Thyroid gland (tissue), 4 donors: ENCODE measurements at regions not wholly inside any gene's neighbourhood (a gene's known extent, or its start where the extent isn't known, plus 50 kb on each side); places are given as distances from the start of the nearest gene placed in this dataset.

Experiments
- CTCF ChIP-seq, 6 experiments: fragments of 200-600 bp in 3 of 6; fragments of 450-650 bp in 3 of 6; sonication (generic) in 3 of 6; IDR thresholded peaks; one replicate each; pipeline ENCODE4 v1.5.1; 2016 to 2019; ENCODE audit warnings: antibody characterized with exemption in 6 of 6, mild to moderate bottlenecking in 2 of 6, inconsistent platforms in 1 of 6, moderate library complexity in 1 of 6
- POLR2A ChIP-seq, 2 donors: fragments of 450-650 bp; IDR thresholded peaks; one replicate each; pipeline ENCODE4 v1.6.1; 2017; ENCODE audit warnings: antibody characterized with exemption in 2 of 2, mild to moderate bottlenecking in 2 of 2, moderate library complexity in 1 of 2

GRCh38 chr14:96702831-96703230 lies 94.4 kb upstream of the VRK1 start:
- TF ChIP-seq CTCF (IDR thresholded peaks at IDR 0.05): no peak
- no peak for TF ChIP-seq POLR2A (IDR thresholded peaks at IDR 0.05)
